HEK293 (cell line): ENCODE measurements at regions not wholly inside any gene's neighbourhood (a gene's known extent, or its start where the extent isn't known, plus 50 kb on each side); places are given as distances from the start of the nearest gene placed in this dataset.

Source experiments
- CTCF ChIA-PET: fragments of 350-600 bp; formaldehyde crosslinking; extraction: SDS; loops from one replicate; lab custom pipeline; 2021; ENCODE audit warnings: antibody characterized with exemption; lab: Yijun Ruan, JAX
- POLR2A ChIA-PET: fragments of 300-600 bp; formaldehyde crosslinking; extraction: SDS; loops from one replicate; lab custom pipeline; 2020; ENCODE audit warnings: antibody characterized with exemption, inconsistent platforms; lab: Yijun Ruan, JAX
- H3K27ac ChIP-seq: fragments of 200-500 bp; sonication (Bioruptor generic); 2 replicates; pipeline ENCODE4 v1.5.1; 2014; ENCODE audit warnings: low read depth, low read length, control low read depth, inconsistent platforms; ENCODE audit errors: extremely low read depth
- H3K36me3 ChIP-seq, 2 experiments: fragments of 200-500 bp in 1 of 2; sonication (Bioruptor generic) in 1 of 2; 1 replicate in 1 of 2; 2 replicates in 1 of 2; pipeline ENCODE4 v1.5.1; 2014 to 2017; ENCODE audit warnings: inconsistent platforms in 2 of 2, low read length in 2 of 2; ENCODE audit not compliant: control insufficient read depth in 2 of 2, insufficient read depth in 1 of 2
- H3K4me1 ChIP-seq: fragments of 200-500 bp; sonication (Bioruptor generic); 2 replicates; pipeline ENCODE4 v1.5.1; 2014; ENCODE audit warnings: mild to moderate bottlenecking, low read length, inconsistent platforms; ENCODE audit not compliant: control insufficient read depth, insufficient read depth
- H3K4me3 ChIP-seq: 2 replicates; pipeline ENCODE4 v1.5.1; 2011; ENCODE audit warnings: low read depth, mild to moderate bottlenecking, control low read depth, low read length, moderate library complexity
- H3K9me3 ChIP-seq: fragments of 200-500 bp; sonication (Bioruptor generic); 2 replicates; pipeline ENCODE4 v1.5.1; 2014; ENCODE audit warnings: low read depth, low read length, inconsistent platforms; ENCODE audit not compliant: control insufficient read depth, insufficient read depth
- BCL11A ChIP-seq: fragments of 450-650 bp; formaldehyde crosslinking; IDR thresholded peaks from 2 replicates; pipeline ENCODE4 v1.5.1; 2016; ENCODE audit warnings: low read depth, missing biosample characterization, missing genetic modification characterization
- HOXD13 ChIP-seq: sonication (generic); formaldehyde crosslinking; IDR thresholded peaks from 2 replicates; pipeline ENCODE4 v1.8.0; 2022; ENCODE audit warnings: missing genetic modification reagents, borderline replicate concordance
- YY2 ChIP-seq: fragments of 450-650 bp; formaldehyde crosslinking; IDR thresholded peaks from 2 replicates; pipeline ENCODE4 v1.5.1; 2016; ENCODE audit warnings: missing biosample characterization, missing genetic modification characterization
- ZBTB11 ChIP-seq: fragments of 450-650 bp; formaldehyde crosslinking; conservative IDR thresholded peaks from 2 replicates; pipeline ENCODE4 v1.5.1; 2016; ENCODE audit warnings: low read depth, missing biosample characterization, missing genetic modification characterization
- ZNF169 ChIP-seq: fragments of 450-650 bp; formaldehyde crosslinking; IDR thresholded peaks from 2 replicates; pipeline ENCODE4 v1.5.1; 2016; ENCODE audit warnings: missing biosample characterization, missing genetic modification characterization
- ZNF394 ChIP-seq: fragments of 450-650 bp; formaldehyde crosslinking; IDR thresholded peaks from 2 replicates; pipeline ENCODE4 v1.5.1; 2016; ENCODE audit warnings: missing biosample characterization, missing genetic modification characterization, mild to moderate bottlenecking, moderate library complexity, borderline replicate concordance
- ZNF521 ChIP-seq: fragments of 450-650 bp; formaldehyde crosslinking; IDR thresholded peaks from 2 replicates; pipeline ENCODE4 v1.5.1; 2017; ENCODE audit warnings: missing biosample characterization, mild to moderate bottlenecking, missing genetic modification characterization
- ZNF544 ChIP-seq: fragments of 450-650 bp; formaldehyde crosslinking; IDR thresholded peaks from 2 replicates; pipeline ENCODE4 v1.5.0; 2017; ENCODE audit warnings: missing biosample characterization, missing genetic modification characterization
- ZSCAN23 ChIP-seq: fragments of 450-650 bp; formaldehyde crosslinking; IDR thresholded peaks from 2 replicates; pipeline ENCODE4 v1.5.1; 2016; ENCODE audit warnings: missing biosample characterization, missing genetic modification characterization
- TF ChIP-seq, protein P1 (sequence below): fragments of 450-650 bp; formaldehyde crosslinking; IDR thresholded peaks from 2 replicates; pipeline ENCODE4 v1.5.1; 2016; ENCODE audit warnings: missing biosample characterization, missing genetic modification characterization
- TF ChIP-seq, protein P2 (sequence below): fragments of 450-650 bp; formaldehyde crosslinking; IDR thresholded peaks from 2 replicates; pipeline ENCODE4 v1.5.1; 2016; ENCODE audit warnings: missing biosample characterization, missing genetic modification characterization, borderline replicate concordance
- TF ChIP-seq, protein P3 (sequence below): fragments of 450-650 bp; formaldehyde crosslinking; IDR thresholded peaks from 2 replicates; pipeline ENCODE4 v1.5.1; 2017; ENCODE audit warnings: missing biosample characterization, missing genetic modification characterization
- TF ChIP-seq, protein P4 (sequence below): fragments of 450-650 bp; formaldehyde crosslinking; IDR thresholded peaks from 2 replicates; pipeline ENCODE4 v1.5.1; 2016; ENCODE audit warnings: missing biosample characterization, missing genetic modification characterization, borderline replicate concordance

GRCh38 chr5:93998951-93999455 is 257.6 kb upstream of the POU5F2 start:
- Histone ChIP-seq H3K36me3 (no peaks in the 10 kb centered on the region), H3K9me3 (no peaks in the 10 kb centered on the region), H3K27ac (no peak overlapping the region), H3K4me3 (no peak overlapping the region), H3K4me1 (no peaks in the 10 kb centered on the region)
- ChIA-PET POLR2A (no interaction called here), CTCF (no interaction called here)
- TF ChIP-seq HOXD13 (no peak), ZNF394 (tag by site-specific recombination) (no peak)
- TF ChIP-seq, protein P1, sequence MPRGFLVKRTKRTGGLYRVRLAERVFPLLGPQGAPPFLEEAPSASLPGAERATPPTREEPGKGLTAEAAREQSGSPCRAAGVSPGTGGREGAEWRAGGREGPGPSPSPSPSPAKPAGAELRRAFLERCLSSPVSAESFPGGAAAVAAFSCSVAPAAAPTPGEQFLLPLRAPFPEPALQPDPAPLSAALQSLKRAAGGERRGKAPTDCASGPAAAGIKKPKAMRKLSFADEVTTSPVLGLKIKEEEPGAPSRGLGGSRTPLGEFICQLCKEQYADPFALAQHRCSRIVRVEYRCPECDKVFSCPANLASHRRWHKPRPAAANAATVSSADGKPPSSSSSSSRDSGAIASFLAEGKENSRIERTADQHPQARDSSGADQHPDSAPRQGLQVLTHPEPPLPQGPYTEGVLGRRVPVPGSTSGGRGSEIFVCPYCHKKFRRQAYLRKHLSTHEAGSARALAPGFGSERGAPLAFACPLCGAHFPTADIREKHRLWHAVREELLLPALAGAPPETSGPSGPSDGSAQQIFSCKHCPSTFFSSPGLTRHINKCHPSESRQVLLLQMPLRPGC = no peak
- TF ChIP-seq, protein P2, sequence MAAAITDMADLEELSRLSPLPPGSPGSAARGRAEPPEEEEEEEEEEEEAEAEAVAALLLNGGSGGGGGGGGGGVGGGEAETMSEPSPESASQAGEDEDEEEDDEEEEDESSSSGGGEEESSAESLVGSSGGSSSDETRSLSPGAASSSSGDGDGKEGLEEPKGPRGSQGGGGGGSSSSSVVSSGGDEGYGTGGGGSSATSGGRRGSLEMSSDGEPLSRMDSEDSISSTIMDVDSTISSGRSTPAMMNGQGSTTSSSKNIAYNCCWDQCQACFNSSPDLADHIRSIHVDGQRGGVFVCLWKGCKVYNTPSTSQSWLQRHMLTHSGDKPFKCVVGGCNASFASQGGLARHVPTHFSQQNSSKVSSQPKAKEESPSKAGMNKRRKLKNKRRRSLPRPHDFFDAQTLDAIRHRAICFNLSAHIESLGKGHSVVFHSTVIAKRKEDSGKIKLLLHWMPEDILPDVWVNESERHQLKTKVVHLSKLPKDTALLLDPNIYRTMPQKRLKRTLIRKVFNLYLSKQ (tag by site-specific recombination) = no peak

- no peak overlapping the region for H3K27ac ChIP-seq
- ChIA-PET POLR2A (no interaction called here), CTCF (no interaction called here)
- peaks cover 3% of the 10 kb centered on the region; the same call in 1 of the 2 replicates for H3K4me1 ChIP-seq
- no peaks in the 10 kb centered on the region for H3K9me3 ChIP-seq
- no peaks in the 10 kb centered on the region for H3K36me3 ChIP-seq
- TF ChIP-seq BCL11A (tag by site-specific recombination) = no peak
- no peak for TF ChIP-seq ZBTB11 (tag by site-specific recombination)
- TF ChIP-seq, protein P3, sequence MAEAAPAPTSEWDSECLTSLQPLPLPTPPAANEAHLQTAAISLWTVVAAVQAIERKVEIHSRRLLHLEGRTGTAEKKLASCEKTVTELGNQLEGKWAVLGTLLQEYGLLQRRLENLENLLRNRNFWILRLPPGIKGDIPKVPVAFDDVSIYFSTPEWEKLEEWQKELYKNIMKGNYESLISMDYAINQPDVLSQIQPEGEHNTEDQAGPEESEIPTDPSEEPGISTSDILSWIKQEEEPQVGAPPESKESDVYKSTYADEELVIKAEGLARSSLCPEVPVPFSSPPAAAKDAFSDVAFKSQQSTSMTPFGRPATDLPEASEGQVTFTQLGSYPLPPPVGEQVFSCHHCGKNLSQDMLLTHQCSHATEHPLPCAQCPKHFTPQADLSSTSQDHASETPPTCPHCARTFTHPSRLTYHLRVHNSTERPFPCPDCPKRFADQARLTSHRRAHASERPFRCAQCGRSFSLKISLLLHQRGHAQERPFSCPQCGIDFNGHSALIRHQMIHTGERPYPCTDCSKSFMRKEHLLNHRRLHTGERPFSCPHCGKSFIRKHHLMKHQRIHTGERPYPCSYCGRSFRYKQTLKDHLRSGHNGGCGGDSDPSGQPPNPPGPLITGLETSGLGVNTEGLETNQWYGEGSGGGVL (tag by site-specific recombination) = no peak
- no peak for TF ChIP-seq ZNF169 (tag by site-specific recombination)
- TF ChIP-seq ZNF544 (tag by site-specific recombination) = no peak
- no peak for TF ChIP-seq YY2 (tag by site-specific recombination)
- TF ChIP-seq ZSCAN23 (tag by site-specific recombination) = no peak
- TF ChIP-seq, protein P4, sequence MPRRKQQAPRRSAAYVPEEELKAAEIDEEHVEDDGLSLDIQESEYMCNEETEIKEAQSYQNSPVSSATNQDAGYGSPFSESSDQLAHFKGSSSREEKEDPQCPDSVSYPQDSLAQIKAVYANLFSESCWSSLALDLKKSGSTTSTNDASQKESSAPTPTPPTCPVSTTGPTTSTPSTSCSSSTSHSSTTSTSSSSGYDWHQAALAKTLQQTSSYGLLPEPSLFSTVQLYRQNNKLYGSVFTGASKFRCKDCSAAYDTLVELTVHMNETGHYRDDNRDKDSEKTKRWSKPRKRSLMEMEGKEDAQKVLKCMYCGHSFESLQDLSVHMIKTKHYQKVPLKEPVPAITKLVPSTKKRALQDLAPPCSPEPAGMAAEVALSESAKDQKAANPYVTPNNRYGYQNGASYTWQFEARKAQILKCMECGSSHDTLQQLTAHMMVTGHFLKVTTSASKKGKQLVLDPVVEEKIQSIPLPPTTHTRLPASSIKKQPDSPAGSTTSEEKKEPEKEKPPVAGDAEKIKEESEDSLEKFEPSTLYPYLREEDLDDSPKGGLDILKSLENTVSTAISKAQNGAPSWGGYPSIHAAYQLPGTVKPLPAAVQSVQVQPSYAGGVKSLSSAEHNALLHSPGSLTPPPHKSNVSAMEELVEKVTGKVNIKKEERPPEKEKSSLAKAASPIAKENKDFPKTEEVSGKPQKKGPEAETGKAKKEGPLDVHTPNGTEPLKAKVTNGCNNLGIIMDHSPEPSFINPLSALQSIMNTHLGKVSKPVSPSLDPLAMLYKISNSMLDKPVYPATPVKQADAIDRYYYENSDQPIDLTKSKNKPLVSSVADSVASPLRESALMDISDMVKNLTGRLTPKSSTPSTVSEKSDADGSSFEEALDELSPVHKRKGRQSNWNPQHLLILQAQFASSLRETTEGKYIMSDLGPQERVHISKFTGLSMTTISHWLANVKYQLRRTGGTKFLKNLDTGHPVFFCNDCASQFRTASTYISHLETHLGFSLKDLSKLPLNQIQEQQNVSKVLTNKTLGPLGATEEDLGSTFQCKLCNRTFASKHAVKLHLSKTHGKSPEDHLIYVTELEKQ (tag by site-specific recombination) = no peak
- TF ChIP-seq ZNF521 (tag by site-specific recombination) = no peak
- no peak overlapping the region for H3K4me3 ChIP-seq
These were observed 256.2 kb upstream of the POU5F2 start for GRCh38 chr5:93997562-93997961.
